ENCODE measurements at regions not wholly inside any gene's neighbourhood (a gene's known extent, or its start where the extent isn't known, plus 50 kb on each side); places are given as distances from the start of the nearest gene placed in this dataset.

DNA sequence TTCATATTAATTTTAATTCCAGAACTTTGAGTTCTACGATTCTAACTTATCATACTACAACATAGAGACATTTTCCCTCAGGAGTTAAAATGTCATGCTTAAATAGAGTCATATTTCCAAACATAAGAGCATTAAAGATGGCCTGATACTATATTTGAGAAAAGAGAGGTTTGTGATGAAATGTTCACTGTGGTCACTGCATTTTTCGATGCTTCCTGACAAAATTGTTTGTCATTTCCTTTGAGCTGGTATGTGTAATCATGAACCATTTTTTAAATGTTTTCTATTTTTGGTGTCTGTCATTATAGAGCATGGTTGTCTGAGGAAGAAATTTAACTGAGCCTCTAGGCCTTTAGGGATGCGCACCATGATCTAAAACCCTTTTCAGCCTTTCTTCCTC is 721.4 kb upstream of the NR2F2 start:
- H3K4me1 ChIP-seq (ENCODE audit: control insufficient read depth, insufficient read depth, low read length): no peaks in the 10 kb centered on the region
- H3K27me3 ChIP-seq (ENCODE audit: control insufficient read depth, insufficient read depth, low read length): no peaks in the 10 kb centered on the region
- no peak overlapping the region for H3K9ac ChIP-seq (ENCODE audit: low read length)
- H3K4me3 ChIP-seq (ENCODE audit: low read length): no peak overlapping the region
- H3K36me3 ChIP-seq (ENCODE audit: control insufficient read depth, insufficient read depth, low read length): no peaks in the 10 kb centered on the region
- H3K9me3 ChIP-seq (ENCODE audit: control insufficient read depth, low read length): no peaks in the 10 kb centered on the region

DNA sequence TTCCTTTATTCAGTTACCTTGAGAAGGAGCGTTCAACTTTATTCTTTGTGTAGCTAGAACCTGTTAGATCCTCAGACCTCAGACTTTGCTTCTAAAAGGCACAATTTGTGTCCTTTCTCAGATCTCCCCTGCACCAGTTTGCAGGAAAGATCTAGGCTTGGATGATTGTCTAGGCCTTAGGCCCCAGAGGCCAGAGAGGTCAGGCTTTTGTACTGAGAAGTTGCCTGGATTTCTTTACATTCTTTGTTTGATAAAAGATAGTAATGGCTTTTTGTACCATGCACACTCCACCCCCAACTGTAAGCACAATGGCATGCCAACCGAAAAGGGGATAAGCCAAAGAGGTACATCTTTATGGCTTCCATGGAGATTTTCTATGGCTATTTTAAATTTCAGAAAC is 719.6 kb upstream of the NR2F2 start:
- H3K27me3 ChIP-seq (ENCODE audit: control insufficient read depth, insufficient read depth, low read length): no peaks in the 10 kb centered on the region
- H3K4me3 ChIP-seq (ENCODE audit: low read length): no peak overlapping the region
- no peaks in the 10 kb centered on the region for H3K36me3 ChIP-seq (ENCODE audit: control insufficient read depth, insufficient read depth, low read length)
- no peaks in the 10 kb centered on the region for H3K4me1 ChIP-seq (ENCODE audit: control insufficient read depth, insufficient read depth, low read length)
- no peak overlapping the region for H3K9ac ChIP-seq (ENCODE audit: low read length)
- H3K9me3 ChIP-seq (ENCODE audit: control insufficient read depth, low read length): no peaks in the 10 kb centered on the region

DNA sequence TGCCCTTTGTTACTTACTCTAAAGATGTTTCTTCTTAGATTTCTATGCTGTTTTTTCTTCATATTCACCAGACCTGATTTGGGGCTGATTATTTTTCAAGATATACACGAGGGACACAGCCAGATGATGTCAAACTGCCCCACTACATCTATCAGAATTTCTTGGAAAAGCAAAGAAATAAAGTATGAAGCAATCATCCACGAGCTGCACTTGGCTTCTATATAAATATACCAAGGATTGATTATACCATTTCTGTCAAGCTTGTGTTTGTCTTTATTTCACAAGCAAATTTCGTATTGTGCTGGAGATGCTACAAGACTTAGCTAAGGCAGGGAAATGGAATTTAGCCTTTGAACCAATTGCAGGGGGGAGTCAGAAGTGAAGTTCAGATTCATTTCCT is 715.1 kb upstream of the NR2F2 start:
- no peaks in the 10 kb centered on the region for H3K36me3 ChIP-seq (ENCODE audit: control insufficient read depth, insufficient read depth, low read length)
- no peaks in the 10 kb centered on the region for H3K9me3 ChIP-seq (ENCODE audit: control insufficient read depth, low read length)
- H3K4me3 ChIP-seq (ENCODE audit: low read length): no peak overlapping the region
- no peak overlapping the region for H3K9ac ChIP-seq (ENCODE audit: low read length)
- H3K4me1 ChIP-seq (ENCODE audit: control insufficient read depth, insufficient read depth, low read length): no peaks in the 10 kb centered on the region
- no peaks in the 10 kb centered on the region for H3K27me3 ChIP-seq (ENCODE audit: control insufficient read depth, insufficient read depth, low read length)

DNA sequence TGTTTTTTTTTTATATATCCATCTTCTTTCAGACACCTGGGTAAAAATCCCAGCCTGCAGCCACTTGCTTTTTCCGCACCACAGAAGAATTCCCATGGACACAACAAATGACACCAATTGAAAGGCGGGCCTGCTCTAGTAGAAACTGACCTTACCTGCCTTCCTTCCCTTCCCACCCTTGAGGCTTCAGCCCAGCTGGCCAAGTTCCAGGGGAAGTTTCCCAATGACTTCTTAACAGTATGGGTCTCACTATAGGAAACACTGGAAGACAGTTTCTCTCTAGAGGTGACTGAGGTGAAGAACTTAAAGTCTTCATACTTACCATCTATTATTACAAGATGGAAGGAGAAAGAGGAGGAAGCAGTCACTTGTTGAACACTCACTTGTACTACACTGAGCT is 714.2 kb upstream of the NR2F2 start:
- H3K27me3 ChIP-seq (ENCODE audit: control insufficient read depth, insufficient read depth, low read length): no peaks in the 10 kb centered on the region
- H3K9me3 ChIP-seq (ENCODE audit: control insufficient read depth, low read length): no peaks in the 10 kb centered on the region
- no peaks in the 10 kb centered on the region for H3K36me3 ChIP-seq (ENCODE audit: control insufficient read depth, insufficient read depth, low read length)
- no peak overlapping the region for H3K9ac ChIP-seq (ENCODE audit: low read length)
- no peak overlapping the region for H3K4me3 ChIP-seq (ENCODE audit: low read length)
- no peaks in the 10 kb centered on the region for H3K4me1 ChIP-seq (ENCODE audit: control insufficient read depth, insufficient read depth, low read length)

DNA sequence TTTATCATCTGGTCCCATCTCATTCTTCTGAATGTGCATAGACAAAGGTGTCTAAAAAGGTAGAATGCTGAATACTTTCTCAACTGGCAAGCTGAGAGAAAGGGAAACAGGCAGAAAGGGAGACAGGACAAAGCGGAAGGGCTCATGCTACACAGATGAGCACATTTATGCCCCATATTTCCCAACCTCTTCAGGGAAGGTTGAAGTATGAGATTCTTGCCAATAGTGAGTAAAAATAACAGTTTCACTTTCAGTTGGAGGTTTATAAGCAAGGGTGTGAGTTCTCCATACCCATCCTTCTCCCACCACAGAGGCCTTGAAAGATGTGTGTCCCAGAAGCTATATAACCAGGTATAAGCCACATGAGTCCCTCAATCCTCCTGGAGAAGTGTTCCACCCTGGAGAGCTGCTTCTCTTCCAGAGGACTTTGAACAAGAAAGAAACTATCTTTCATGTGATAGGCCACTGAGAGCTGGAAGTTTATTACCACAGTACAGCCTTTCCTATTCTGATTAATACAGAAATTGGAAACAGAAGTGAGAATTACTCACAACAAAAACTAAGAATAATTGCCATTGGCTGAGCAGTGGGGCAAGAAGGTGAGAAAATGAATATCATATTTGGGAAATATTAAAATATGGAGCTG is 709.4 kb upstream of the NR2F2 start:
- Histone ChIP-seq H3K4me1 (ENCODE audit: control insufficient read depth, insufficient read depth, low read length) (no peaks in the 10 kb centered on the region), H3K36me3 (ENCODE audit: control insufficient read depth, insufficient read depth, low read length) (no peaks in the 10 kb centered on the region), H3K27me3 (ENCODE audit: control insufficient read depth, insufficient read depth, low read length) (no peaks in the 10 kb centered on the region), H3K9me3 (ENCODE audit: control insufficient read depth, low read length) (no peaks in the 10 kb centered on the region), H3K9ac (ENCODE audit: low read length) (no peak overlapping the region), H3K4me3 (ENCODE audit: low read length) (no peak overlapping the region)

DNA sequence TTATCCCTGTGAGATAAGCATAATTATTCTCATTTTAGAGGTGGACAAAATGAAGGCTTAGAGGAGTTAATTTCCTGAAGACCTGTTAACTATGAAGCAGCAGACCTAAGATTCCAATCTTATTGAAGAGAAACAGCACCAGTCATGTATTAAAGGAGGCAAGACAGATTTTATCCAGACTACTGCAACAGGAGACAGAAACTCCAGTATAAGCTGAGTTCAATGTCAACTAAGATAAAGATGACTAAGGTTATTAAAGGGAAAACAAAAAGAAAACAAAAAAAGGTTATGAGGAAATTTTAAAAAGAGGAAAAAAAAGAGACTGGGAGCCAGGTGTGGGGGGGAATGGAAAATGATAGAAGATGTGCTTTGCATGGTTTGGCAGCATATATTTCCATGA is 707.7 kb upstream of the NR2F2 start:
- Histone ChIP-seq H3K4me1 (ENCODE audit: control insufficient read depth, insufficient read depth, low read length) (no peaks in the 10 kb centered on the region), H3K27me3 (ENCODE audit: control insufficient read depth, insufficient read depth, low read length) (no peaks in the 10 kb centered on the region), H3K36me3 (ENCODE audit: control insufficient read depth, insufficient read depth, low read length) (no peaks in the 10 kb centered on the region), H3K9ac (ENCODE audit: low read length) (no peak overlapping the region), H3K4me3 (ENCODE audit: low read length) (no peak overlapping the region), H3K9me3 (ENCODE audit: control insufficient read depth, low read length) (no peaks in the 10 kb centered on the region)

DNA sequence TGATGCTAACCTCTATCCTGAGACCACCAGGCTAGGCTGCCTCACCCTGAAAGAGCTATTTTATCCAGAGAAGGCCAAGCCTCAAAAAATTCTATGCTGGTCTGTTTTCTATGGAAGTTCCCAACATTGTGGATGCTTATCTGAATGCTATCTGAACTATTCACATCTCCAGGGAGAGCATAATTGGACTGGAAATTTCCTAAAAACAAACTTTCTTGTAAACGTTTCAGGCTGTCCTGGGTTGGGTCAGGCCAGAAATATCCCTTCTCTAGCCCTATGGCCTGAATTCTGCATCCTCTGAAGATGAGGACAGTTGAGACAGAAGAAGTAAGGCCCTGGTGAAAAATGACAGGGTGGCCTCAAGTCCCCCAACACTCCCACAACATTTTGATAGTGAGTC is 706.4 kb upstream of the NR2F2 start:
- H3K9ac ChIP-seq (ENCODE audit: low read length): no peak overlapping the region
- no peaks in the 10 kb centered on the region for H3K36me3 ChIP-seq (ENCODE audit: control insufficient read depth, insufficient read depth, low read length)
- no peaks in the 10 kb centered on the region for H3K9me3 ChIP-seq (ENCODE audit: control insufficient read depth, low read length)
- no peaks in the 10 kb centered on the region for H3K27me3 ChIP-seq (ENCODE audit: control insufficient read depth, insufficient read depth, low read length)
- no peak overlapping the region for H3K4me3 ChIP-seq (ENCODE audit: low read length)
- no peaks in the 10 kb centered on the region for H3K4me1 ChIP-seq (ENCODE audit: control insufficient read depth, insufficient read depth, low read length)

DNA sequence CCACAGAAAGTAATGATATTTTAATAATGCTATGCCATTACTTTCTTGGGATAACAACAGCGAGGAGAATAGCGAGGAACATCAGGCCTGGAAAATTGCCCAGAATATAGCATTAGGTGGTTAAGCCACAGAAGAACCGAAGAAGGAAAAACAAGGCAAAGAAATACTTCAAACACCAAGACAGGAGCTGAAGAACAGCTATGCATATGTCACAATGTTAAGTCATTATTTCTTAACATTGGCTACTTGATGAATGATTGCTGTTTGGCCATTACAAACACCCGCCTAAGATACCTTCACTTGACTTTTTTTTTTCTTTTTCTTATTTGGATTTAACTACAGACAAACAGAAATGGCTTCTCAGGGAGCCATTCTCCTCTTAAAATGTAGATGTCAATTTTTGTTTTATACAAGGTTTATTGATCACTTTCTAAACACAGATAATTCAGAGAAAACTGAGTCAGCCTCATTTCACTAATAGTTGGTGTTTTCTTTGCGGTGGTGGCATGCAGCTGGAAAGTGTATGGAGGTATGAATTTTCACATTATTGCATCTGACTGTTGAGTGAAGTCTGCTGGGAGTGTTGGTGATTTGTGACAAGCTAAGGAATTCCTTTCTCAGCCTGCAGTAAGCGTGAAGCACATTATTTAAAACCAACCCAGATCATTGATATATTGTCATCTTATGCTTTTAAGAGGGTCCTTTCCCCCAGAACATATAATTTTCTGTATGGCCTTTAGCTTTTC is 705.7 kb upstream of the NR2F2 start:
- Histone ChIP-seq H3K36me3 (ENCODE audit: control insufficient read depth, insufficient read depth, low read length) (no peaks in the 10 kb centered on the region), H3K27me3 (ENCODE audit: control insufficient read depth, insufficient read depth, low read length) (no peaks in the 10 kb centered on the region), H3K9ac (ENCODE audit: low read length) (no peak overlapping the region), H3K4me1 (ENCODE audit: control insufficient read depth, insufficient read depth, low read length) (no peaks in the 10 kb centered on the region), H3K9me3 (ENCODE audit: control insufficient read depth, low read length) (no peaks in the 10 kb centered on the region), H3K4me3 (ENCODE audit: low read length) (no peak overlapping the region)

DNA sequence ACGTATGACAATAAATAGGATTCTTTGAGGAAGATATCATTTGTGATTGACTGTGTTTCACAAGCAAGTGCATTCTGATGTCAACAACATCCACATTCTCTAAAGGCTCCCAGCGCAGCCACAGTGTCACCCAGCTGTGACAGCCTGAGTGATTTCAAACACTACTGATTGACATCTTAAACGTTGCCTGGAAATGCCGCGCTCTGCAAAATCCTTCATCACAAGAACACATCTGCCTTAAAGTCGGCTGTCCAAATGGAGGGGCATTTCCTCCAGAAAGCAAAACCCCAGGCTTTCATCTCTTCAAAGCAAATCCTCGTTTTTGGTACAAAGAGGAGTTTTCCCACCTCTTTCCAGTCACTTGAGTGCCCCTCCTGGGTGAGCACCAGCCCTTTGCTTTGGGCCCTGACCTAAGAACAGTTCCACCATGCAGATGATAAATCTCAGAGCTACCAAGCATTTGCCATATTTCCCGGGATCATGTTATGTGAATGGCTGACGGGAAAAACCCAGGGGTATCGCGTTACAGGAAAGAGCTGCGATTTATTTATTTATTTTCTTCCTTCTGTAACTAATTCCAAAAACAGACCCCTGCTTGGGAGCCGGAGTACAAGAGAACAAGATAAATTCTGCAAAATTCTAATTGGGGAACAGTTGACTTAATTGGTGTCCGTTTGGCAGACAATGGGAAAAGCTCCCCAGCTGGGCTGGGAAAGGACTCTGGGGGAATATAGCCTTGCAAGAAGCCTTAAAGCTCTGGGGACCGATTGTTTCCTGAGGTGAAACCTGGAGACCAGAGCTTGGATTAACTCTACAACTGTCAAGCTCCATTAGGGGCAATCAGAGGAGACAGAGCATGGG is 703.8 kb upstream of the NR2F2 start:
- no peak overlapping the region for H3K4me3 ChIP-seq (ENCODE audit: low read length)
- no peaks in the 10 kb centered on the region for H3K27me3 ChIP-seq (ENCODE audit: control insufficient read depth, insufficient read depth, low read length)
- H3K4me1 ChIP-seq (ENCODE audit: control insufficient read depth, insufficient read depth, low read length): no peaks in the 10 kb centered on the region
- H3K9ac ChIP-seq (ENCODE audit: low read length): no peak overlapping the region
- H3K36me3 ChIP-seq (ENCODE audit: control insufficient read depth, insufficient read depth, low read length): no peaks in the 10 kb centered on the region
- H3K9me3 ChIP-seq (ENCODE audit: control insufficient read depth, low read length): no peaks in the 10 kb centered on the region

DNA sequence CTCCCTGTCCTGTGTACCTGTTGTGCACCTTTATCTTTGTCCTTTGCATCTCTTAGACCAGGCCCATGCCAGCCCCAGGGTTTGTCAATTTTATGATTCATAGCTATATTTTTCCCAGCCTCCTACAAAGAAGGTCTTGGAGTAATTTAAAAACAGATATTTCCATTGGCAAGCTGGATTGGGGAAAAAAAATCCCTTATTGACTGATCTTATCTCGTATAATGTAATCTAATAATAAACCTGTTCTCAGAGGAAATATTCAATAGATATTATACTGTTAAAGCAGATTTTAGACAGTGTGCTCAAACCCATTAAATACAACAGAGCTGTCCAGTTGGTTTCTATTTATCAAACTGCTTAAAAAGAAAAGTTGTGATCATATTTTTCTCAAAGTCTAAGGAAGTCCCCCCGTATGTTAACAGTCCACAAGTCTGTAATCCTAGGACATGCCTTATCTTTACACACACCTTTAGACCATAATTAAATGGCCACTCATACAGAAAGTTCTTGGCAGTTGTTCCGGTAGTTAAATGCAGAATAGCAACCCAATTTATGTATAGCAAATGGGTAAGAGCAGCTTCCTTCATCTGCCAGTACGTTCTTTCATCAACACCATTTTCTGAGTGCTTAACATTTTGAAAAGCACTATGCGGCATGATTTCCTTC is 700.9 kb upstream of the NR2F2 start:
- Histone ChIP-seq H3K4me1 (ENCODE audit: control insufficient read depth, insufficient read depth, low read length) (no peaks in the 10 kb centered on the region), H3K4me3 (ENCODE audit: low read length) (no peak overlapping the region), H3K9ac (ENCODE audit: low read length) (no peak overlapping the region), H3K9me3 (ENCODE audit: control insufficient read depth, low read length) (no peaks in the 10 kb centered on the region), H3K36me3 (ENCODE audit: control insufficient read depth, insufficient read depth, low read length) (no peaks in the 10 kb centered on the region), H3K27me3 (ENCODE audit: control insufficient read depth, insufficient read depth, low read length) (no peaks in the 10 kb centered on the region)

DNA sequence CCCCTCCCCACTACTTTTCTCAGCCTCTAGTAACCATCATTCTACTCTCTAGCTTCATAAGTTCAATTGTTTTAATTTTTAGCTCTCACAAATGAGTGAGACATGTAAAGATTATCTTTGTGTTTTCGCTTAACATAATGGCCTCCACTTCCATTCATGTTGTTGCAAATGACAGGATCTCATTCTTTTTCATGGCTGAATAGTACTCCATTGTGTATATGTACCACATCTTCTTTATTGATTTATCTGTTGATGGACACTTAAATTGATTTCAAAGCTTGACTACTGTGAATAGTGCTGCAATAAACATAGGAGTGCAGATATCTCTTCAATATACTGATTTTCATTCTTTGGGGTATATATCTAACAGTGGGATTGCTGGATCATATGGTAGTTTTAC is 699.8 kb upstream of the NR2F2 start:
- no peaks in the 10 kb centered on the region for H3K9me3 ChIP-seq (ENCODE audit: control insufficient read depth, low read length)
- no peaks in the 10 kb centered on the region for H3K4me1 ChIP-seq (ENCODE audit: control insufficient read depth, insufficient read depth, low read length)
- no peaks in the 10 kb centered on the region for H3K36me3 ChIP-seq (ENCODE audit: control insufficient read depth, insufficient read depth, low read length)
- no peak overlapping the region for H3K9ac ChIP-seq (ENCODE audit: low read length)
- no peaks in the 10 kb centered on the region for H3K27me3 ChIP-seq (ENCODE audit: control insufficient read depth, insufficient read depth, low read length)
- H3K4me3 ChIP-seq (ENCODE audit: low read length): no peak overlapping the region

DNA sequence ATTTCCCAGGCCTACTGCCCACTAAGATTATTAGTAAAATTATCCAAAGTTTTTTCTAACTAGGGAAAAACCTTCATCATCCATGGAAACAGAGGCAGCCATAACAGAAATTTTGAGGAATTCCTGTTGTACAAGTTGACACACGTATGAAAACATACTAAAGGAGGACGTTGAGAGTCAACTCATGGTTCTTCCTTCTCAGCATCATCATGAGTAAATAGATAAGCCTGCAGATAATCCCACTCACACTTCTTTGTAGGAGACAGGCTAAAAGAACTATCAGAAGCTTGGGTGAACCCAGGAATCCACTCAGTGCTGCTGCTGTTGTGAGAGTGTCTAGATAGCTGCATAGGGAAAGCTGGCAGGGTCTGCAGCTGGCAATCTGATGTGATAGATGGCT is 694.8 kb upstream of the NR2F2 start:
- no peaks in the 10 kb centered on the region for H3K27me3 ChIP-seq (ENCODE audit: control insufficient read depth, insufficient read depth, low read length)
- no peaks in the 10 kb centered on the region for H3K9me3 ChIP-seq (ENCODE audit: control insufficient read depth, low read length)
- no peaks in the 10 kb centered on the region for H3K36me3 ChIP-seq (ENCODE audit: control insufficient read depth, insufficient read depth, low read length)
- H3K9ac ChIP-seq (ENCODE audit: low read length): no peak overlapping the region
- H3K4me1 ChIP-seq (ENCODE audit: control insufficient read depth, insufficient read depth, low read length): no peaks in the 10 kb centered on the region
- no peak overlapping the region for H3K4me3 ChIP-seq (ENCODE audit: low read length)

Measured in mucosa of stomach (tissue), 1 donor.